ENCODE measurements at regions not wholly inside any gene's neighbourhood (a gene's known extent, or its start where the extent isn't known, plus 50 kb on each side); places are given as distances from the start of the nearest gene placed in this dataset.

- H3K79me2 ChIP-seq (ENCODE audit: insufficient read depth, low read length) = no peaks in the 10 kb centered on the region
- 97% methylated on average over 9 of the region's 15 CpGs for WGBS (ENCODE audit: insufficient coverage)
- no peaks in the 10 kb centered on the region for H3K27me3 ChIP-seq (ENCODE audit: control insufficient read depth in 2 of 2, insufficient read depth in 2 of 2, low read length in 2 of 2)
- H3K36me3 ChIP-seq (replicated peaks in 1 of 2; ENCODE audit: control insufficient read depth in 1 of 2, insufficient read depth in 2 of 2, low read length in 2 of 2) = no peaks in the 10 kb centered on the region
- no peak overlapping the region for H3K4me2 ChIP-seq (replicated peaks; ENCODE audit: extremely low read depth, low read length, poor library complexity, severe bottlenecking)
- no peak for TF ChIP-seq CTCF (IDR thresholded peaks at IDR 0.05)
- H3K9ac ChIP-seq (ENCODE audit: insufficient read depth, low read length, poor library complexity, severe bottlenecking) = no peak overlapping the region
- Mint-ChIP-seq H3K9me3 (peaks cover 2 to 25% (median 5%) of the 10 kb centered on the region in 7 donors), H3K4me3 (no peak overlapping the region), H3K27ac (peak overlapping the region in 1 of 7 donors; percentile 33), H3K4me1 (no peaks in the 10 kb centered on the region), H3K27me3 (ENCODE audit: low read depth in 3 of 3) (peaks cover 0 to 2% (median 2%) of the 10 kb centered on the region in 3 donors), H3K36me3 (no peaks in the 10 kb centered on the region)
- H3K4me3 ChIP-seq (replicated peaks in 1 of 3; ENCODE audit: low read depth in 2 of 3, low read length in 3 of 3) = no peak overlapping the region
- H2AFZ ChIP-seq (ENCODE audit: insufficient read depth, low read depth, low read length, poor library complexity, severe bottlenecking) = no peak overlapping the region
- no peak for DNase-seq
- H4K20me1 ChIP-seq (ENCODE audit: insufficient read depth, low read length) = no peaks in the 10 kb centered on the region
- intact Hi-C loops (cut with micrococcal nuclease) = no loop called here
- no peaks in the 10 kb centered on the region for H3K4me1 ChIP-seq (ENCODE audit: control insufficient read depth in 1 of 2, insufficient read depth in 2 of 2, low read length in 2 of 2)
- peaks cover 0 to 10% of the 10 kb centered on the region in 2 donors for H3K9me3 ChIP-seq (replicated peaks in 1 of 2; ENCODE audit: control insufficient read depth in 1 of 2, insufficient read depth in 1 of 2, low read length in 2 of 2)
- H3K27ac ChIP-seq (ENCODE audit: low read depth in 1 of 2, low read length in 2 of 2) = no peak overlapping the region
These were observed 151.7 kb upstream of the RTL1 start for GRCh38 chr14:101055106-101055662.

GRCh38 chr14:101055776-101056374 lies 152.4 kb upstream of the RTL1 start:
- intact Hi-C loops (cut with micrococcal nuclease) = no loop called here

More at GRCh38 chr14:101055776-101056374, 152.4 kb upstream of the RTL1 start:
- TF ChIP-seq CTCF (IDR thresholded peaks at IDR 0.05) = no peak
- H3K27ac Mint-ChIP-seq = no peak overlapping the region
- no peaks in the 10 kb centered on the region for H3K4me1 Mint-ChIP-seq
- no peaks in the 10 kb centered on the region for H3K36me3 Mint-ChIP-seq
- H3K9me3 ChIP-seq (replicated peaks in 1 of 2; ENCODE audit: control insufficient read depth in 1 of 2, insufficient read depth in 1 of 2, low read length in 2 of 2) = peaks cover 0 to 7% of the 10 kb centered on the region in 2 donors
- H3K27me3 ChIP-seq (ENCODE audit: control insufficient read depth in 2 of 2, insufficient read depth in 2 of 2, low read length in 2 of 2) = no peaks in the 10 kb centered on the region
- no peaks in the 10 kb centered on the region for H3K36me3 ChIP-seq (replicated peaks in 1 of 2; ENCODE audit: control insufficient read depth in 1 of 2, insufficient read depth in 2 of 2, low read length in 2 of 2)
- H3K79me2 ChIP-seq (ENCODE audit: insufficient read depth, low read length) = no peaks in the 10 kb centered on the region
- WGBS (ENCODE audit: insufficient coverage) = 97% methylated on average over 11 of the region's 12 CpGs
- H4K20me1 ChIP-seq (ENCODE audit: insufficient read depth, low read length) = no peaks in the 10 kb centered on the region
- H2AFZ ChIP-seq (ENCODE audit: insufficient read depth, low read depth, low read length, poor library complexity, severe bottlenecking) = no peak overlapping the region
- H3K27me3 Mint-ChIP-seq (ENCODE audit: low read depth in 3 of 3) = peaks cover 0 to 2% (median 2%) of the 10 kb centered on the region in 3 donors
- no peak overlapping the region for H3K4me2 ChIP-seq (replicated peaks; ENCODE audit: extremely low read depth, low read length, poor library complexity, severe bottlenecking)
- H3K27ac ChIP-seq (ENCODE audit: low read depth in 1 of 2, low read length in 2 of 2) = no peak overlapping the region
- no peak overlapping the region for H3K9ac ChIP-seq (ENCODE audit: insufficient read depth, low read length, poor library complexity, severe bottlenecking)
- no peaks in the 10 kb centered on the region for H3K4me1 ChIP-seq (ENCODE audit: control insufficient read depth in 1 of 2, insufficient read depth in 2 of 2, low read length in 2 of 2)
- H3K9me3 Mint-ChIP-seq = peaks cover 2 to 23% (median 8%) of the 10 kb centered on the region in 7 donors
- no peak overlapping the region for H3K4me3 Mint-ChIP-seq
- DNase-seq = no peak
- H3K4me3 ChIP-seq (replicated peaks in 1 of 3; ENCODE audit: low read depth in 2 of 3, low read length in 3 of 3) = no peak overlapping the region

Measured in CD14-positive monocyte (primary cell).